ENCODE measurements at regions not wholly inside any gene's neighbourhood (a gene's known extent, or its start where the extent isn't known, plus 50 kb on each side); places are given as distances from the start of the nearest gene placed in this dataset.

DNA sequence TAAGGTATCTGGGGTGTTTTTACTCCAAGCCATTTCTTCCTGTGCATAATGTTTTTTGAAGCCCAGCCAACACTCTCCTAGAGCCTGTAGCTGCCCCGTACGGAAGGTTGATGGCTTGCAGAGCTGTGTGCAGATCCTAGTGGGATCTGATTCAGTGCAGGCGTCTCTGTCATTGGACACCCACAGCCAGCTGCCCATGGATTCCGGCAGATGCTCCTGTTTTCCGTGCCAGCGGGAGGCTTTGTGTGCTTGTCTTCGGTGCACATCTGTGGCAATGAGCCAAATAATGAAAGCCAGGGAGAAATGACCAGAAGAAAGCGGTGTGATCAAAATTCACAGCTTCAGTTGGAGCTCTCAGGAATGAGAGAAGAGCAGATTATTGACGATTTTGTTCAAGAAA is 426.4 kb downstream of the TYW1 start:
- Histone ChIP-seq H3K36me3 (no peaks in the 10 kb centered on the region), H3K27me3 (ENCODE audit: insufficient read depth, low read depth, severe bottlenecking) (no peaks in the 10 kb centered on the region), H3K4me3 (ENCODE audit: low read depth, low read length) (no peak overlapping the region), H3K9me3 (ENCODE audit: severe bottlenecking) (no peaks in the 10 kb centered on the region), H3K27ac (no peak overlapping the region)
- DNase-seq = no peak
- TF ChIP-seq, protein P1, sequence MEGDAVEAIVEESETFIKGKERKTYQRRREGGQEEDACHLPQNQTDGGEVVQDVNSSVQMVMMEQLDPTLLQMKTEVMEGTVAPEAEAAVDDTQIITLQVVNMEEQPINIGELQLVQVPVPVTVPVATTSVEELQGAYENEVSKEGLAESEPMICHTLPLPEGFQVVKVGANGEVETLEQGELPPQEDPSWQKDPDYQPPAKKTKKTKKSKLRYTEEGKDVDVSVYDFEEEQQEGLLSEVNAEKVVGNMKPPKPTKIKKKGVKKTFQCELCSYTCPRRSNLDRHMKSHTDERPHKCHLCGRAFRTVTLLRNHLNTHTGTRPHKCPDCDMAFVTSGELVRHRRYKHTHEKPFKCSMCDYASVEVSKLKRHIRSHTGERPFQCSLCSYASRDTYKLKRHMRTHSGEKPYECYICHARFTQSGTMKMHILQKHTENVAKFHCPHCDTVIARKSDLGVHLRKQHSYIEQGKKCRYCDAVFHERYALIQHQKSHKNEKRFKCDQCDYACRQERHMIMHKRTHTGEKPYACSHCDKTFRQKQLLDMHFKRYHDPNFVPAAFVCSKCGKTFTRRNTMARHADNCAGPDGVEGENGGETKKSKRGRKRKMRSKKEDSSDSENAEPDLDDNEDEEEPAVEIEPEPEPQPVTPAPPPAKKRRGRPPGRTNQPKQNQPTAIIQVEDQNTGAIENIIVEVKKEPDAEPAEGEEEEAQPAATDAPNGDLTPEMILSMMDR (IDR thresholded peaks at IDR 0.05; ENCODE audit: low read depth, low read length) = no peak

DNA sequence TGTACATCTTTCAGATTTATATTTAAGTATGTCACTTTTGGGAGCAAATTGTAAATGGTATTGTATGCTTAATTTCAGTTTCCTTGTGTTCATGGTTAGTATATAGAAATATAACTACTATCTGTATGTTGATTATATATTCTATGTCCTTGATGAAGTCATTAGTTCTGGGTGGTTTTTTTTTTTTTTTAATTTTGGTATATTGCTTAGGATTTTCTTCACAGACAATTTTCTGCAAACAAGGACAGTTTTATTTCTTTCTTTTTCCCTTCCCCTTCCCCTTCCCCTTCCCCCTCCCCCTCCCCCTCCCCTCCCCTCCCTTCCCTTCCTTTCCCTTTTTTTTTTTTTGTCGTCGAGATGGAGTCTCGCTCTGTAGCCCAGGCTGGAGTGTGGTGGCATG is 430.0 kb downstream of the TYW1 start:
- H3K36me3 ChIP-seq = no peaks in the 10 kb centered on the region
- H3K9me3 ChIP-seq (ENCODE audit: severe bottlenecking) = no peaks in the 10 kb centered on the region
- no peaks in the 10 kb centered on the region for H3K27me3 ChIP-seq (ENCODE audit: insufficient read depth, low read depth, severe bottlenecking)
- no peak overlapping the region for H3K27ac ChIP-seq
- TF ChIP-seq, protein P1 (IDR thresholded peaks at IDR 0.05; ENCODE audit: low read depth, low read length) = no peak
- DNase-seq = no peak
- H3K4me3 ChIP-seq (ENCODE audit: low read depth, low read length) = no peak overlapping the region

DNA sequence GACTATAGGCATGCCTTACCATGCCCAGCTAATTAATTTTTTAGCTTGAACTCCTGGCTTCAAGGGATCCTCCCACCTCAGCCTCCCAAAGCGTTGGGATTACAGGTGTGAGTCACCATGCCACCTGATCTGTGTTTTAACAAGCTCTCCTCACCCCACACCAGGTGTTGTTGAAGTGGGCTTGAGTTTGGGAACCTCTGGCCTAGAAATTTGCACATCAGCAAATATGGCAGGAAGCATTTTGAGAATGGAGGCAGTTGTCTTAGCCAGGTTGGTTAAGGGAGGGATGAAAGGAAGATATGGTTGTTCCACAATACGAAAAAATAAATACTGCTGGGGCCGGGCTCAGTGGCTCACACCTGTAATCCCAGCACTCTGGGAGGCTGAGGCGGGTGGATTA is 433.1 kb downstream of the TYW1 start:
- peaks cover 8% of the 10 kb centered on the region for H3K9me3 ChIP-seq (ENCODE audit: severe bottlenecking)
- no peak overlapping the region for H3K4me3 ChIP-seq (ENCODE audit: low read depth, low read length)
- H3K27me3 ChIP-seq (ENCODE audit: insufficient read depth, low read depth, severe bottlenecking) = no peaks in the 10 kb centered on the region
- no peaks in the 10 kb centered on the region for H3K36me3 ChIP-seq
- H3K27ac ChIP-seq = no peak overlapping the region
- TF ChIP-seq, protein P1 (IDR thresholded peaks at IDR 0.05; ENCODE audit: low read depth, low read length) = no peak
- no peak for DNase-seq

DNA sequence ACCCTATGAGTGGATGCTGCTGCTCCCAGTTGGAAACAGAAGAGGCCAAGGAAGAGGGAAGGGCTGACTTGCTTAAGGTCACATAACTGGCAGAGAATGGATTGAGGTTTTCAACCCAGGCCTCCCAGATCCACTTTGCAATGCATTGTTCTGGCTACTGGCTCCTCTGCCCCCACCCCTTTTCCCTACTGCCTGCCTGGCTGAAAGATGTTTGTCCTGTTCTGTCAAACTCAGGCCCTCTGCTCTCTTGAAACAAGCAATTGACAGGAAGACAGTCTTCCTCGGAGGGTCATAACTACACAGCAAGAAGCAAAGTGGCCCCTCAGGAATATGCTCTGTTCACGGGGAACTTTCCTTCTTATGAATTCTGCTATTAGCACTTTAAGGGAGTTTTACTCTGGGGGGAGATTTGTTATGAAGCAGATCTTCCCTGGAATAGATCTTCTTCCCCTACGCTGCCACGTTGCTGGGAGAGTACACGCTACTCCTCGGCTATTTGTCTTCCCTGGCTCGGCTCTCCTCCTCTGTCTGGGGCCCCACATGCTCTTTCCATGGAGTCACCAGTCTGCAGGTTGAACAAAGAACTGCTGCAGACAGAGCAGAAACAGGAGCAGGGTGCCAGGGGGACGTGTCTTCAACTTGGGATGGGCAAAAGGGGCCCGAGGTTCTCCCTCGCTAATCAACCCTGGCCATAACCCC is 436.1 kb downstream of the TYW1 start:
- Histone ChIP-seq H3K9me3 (ENCODE audit: severe bottlenecking) (peaks cover 8% of the 10 kb centered on the region), H3K27me3 (ENCODE audit: insufficient read depth, low read depth, severe bottlenecking) (no peaks in the 10 kb centered on the region), H3K4me3 (ENCODE audit: low read depth, low read length) (no peak overlapping the region), H3K27ac (no peak overlapping the region), H3K36me3 (no peaks in the 10 kb centered on the region)
- no peak for DNase-seq
- TF ChIP-seq, protein P1 (IDR thresholded peaks at IDR 0.05; ENCODE audit: low read depth, low read length) = no peak

DNA sequence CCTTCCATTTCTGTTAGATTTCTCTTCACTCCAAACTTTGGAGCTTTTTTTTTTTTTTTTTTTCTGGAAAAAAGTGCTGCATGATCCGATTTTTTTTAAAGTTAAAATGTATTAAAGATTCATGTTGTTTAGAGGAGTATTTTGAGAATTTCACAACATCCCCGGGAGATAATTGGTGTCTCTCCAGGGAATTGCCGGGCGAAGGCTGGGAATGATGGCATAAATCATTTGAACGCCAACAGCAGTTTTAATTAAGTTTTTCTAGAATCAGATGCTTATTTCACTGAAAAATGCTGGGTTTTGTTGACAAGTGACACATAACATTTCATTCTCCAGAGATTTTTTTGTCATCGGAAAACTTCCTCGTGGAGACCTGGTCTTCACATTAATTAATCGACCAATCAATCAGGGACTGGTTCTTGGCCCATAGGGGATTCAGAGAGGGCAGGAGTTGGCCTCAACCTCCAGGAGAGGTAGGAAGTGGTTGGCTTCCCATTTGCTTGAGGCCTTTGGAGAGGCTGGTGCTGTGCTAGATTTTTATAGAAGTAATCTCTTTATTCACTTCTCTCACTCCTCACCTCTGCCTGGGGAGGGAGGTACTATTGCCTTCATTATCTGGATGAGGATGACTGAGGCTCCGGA is 439.4 kb downstream of the TYW1 start:
- Histone ChIP-seq H3K36me3 (no peaks in the 10 kb centered on the region), H3K4me3 (ENCODE audit: low read depth, low read length) (no peak overlapping the region), H3K9me3 (ENCODE audit: severe bottlenecking) (peaks cover 8% of the 10 kb centered on the region), H3K27ac (no peak overlapping the region), H3K27me3 (ENCODE audit: insufficient read depth, low read depth, severe bottlenecking) (no peaks in the 10 kb centered on the region)
- no peak for DNase-seq
- TF ChIP-seq, protein P1 (IDR thresholded peaks at IDR 0.05; ENCODE audit: low read depth, low read length) = no peak
